Neuron (in vitro differentiated cells): ENCODE measurements at regions not wholly inside any gene's neighbourhood (a gene's known extent, or its start where the extent isn't known, plus 50 kb on each side); places are given as distances from the start of the nearest gene placed in this dataset.

ENCODE experiments used
- H2AFZ ChIP-seq: one replicate; pipeline ENCODE4 v1.6.1; 2013; ENCODE audit warnings: low read depth, mild to moderate bottlenecking, inconsistent platforms, low read length, moderate library complexity
- H3K27me3 ChIP-seq: one replicate; pipeline ENCODE4 v1.6.1; 2013; ENCODE audit warnings: low read length; ENCODE audit not compliant: insufficient read depth
- H3K36me3 ChIP-seq: one replicate; pipeline ENCODE4 v1.6.1; 2013; ENCODE audit warnings: low read length; ENCODE audit not compliant: insufficient read depth
- H3K4me1 ChIP-seq: one replicate; pipeline ENCODE4 v1.6.1; 2013; ENCODE audit warnings: low read length; ENCODE audit not compliant: insufficient read depth
- H3K4me3 ChIP-seq: 2 replicates; pipeline ENCODE4 v1.5.1; 2013; ENCODE audit warnings: mild to moderate bottlenecking, low read length, moderate library complexity
- H3K9me3 ChIP-seq: one replicate; pipeline ENCODE4 v1.6.1; 2013; ENCODE audit warnings: low read length

DNA sequence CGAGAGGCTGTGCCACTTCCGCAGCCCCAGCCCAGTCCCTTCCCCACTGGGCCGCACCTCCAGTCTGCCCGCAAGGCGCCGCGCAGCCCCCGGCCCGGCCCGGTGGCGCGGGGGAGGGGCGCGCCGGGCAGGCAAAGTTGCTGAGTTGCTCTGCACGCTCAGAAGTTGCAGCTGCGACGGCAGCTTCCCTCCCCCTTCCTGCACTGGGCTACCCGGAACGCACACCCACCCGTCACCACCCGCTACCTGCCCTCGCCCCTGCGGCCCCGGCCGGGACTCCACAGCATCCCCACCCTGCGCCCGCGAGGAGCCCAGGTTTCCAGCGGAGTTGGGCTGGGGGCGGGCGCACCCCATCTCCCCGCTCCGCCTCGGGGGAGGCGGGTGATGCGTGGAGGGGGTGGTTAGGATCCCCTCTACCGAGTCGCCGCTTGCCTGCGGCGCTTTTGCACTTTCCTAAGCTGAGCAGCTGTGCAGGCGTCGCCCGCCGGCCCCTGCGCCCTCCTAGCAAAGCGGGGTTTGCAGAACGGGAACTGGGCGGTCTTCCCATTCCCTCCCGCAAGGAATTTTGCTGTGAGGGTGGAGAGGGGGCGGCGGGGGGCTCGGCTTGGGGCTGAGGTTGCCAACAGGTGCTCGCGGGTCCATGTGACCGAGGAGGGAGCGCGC lies 55.9 kb upstream of the RREB1 start:
- H3K4me1 ChIP-seq = peaks cover 17% of the 10 kb centered on the region
- H3K36me3 ChIP-seq = no peaks in the 10 kb centered on the region
- H3K27me3 ChIP-seq = peaks cover 51% of the 10 kb centered on the region
- H3K9me3 ChIP-seq = no peaks in the 10 kb centered on the region
- peak overlapping the region; percentile 60 for H2AFZ ChIP-seq
- H3K4me3 ChIP-seq = peak overlapping the region; percentile 19

DNA sequence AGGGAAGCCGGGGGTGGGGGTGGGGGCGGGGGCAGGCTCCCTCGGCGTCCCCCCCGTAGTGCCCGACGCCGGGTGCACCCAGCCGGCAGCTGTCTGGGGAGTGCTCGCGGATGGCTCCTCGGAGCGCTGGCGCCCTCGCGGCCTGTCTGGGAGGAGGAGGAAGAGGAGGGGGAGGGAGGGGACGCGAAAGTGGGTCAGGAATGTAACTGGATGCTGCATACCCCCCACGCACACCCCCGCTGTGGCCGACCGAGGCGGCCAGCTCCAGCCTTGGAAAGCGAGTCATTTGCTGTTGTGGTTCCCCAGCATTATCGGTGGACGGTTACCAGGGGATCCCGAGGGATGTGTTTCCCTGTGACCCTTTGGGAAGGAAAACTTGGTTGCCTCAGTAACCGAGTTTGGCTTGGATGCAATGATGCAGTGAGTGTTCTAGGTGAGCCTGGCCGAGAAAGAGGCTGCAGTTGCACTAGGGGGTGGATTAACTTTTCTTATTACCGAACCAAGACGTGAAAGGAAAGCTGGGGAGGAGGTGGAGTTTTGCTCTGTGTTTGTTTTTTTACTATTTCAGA lies 55.2 kb upstream of the RREB1 start:
- Histone ChIP-seq H3K9me3 (no peaks in the 10 kb centered on the region), H3K4me3 (no peak overlapping the region), H3K4me1 (peaks cover 17% of the 10 kb centered on the region), H2AFZ (peak overlapping the region; percentile 1), H3K27me3 (peaks cover 51% of the 10 kb centered on the region), H3K36me3 (no peaks in the 10 kb centered on the region)

DNA sequence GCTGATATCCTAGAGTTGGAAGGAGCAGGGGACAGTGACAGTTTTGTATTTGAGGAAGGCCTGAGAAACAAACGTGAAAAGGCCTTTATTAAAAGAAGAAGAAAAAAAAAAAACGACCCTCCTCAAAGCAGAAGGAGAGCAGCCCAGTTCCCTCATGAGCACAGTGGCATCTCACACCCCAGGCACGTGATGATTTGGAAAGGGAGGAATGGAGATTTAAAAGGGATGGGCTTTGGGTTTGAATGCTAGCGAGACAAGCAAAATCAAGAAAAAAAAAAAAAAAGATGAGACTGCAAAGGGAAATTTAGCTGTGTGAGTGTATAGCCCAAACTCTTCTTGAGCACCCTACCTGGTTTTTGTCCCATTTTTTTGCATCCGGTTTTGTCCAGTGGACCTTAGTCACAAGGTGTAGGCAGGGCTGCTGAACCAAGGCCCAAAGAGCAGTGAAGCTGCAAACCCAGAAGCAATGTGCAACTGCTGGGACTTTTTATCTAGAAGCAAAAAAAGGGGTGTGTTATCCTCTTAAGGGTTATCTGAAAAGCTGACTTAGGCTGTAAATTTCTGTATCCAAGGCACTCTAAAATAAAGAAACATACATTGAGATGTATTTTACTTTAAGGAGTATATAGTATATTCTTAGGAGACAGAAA lies 54.5 kb upstream of the RREB1 start:
- H3K4me3 ChIP-seq = no peak overlapping the region
- H3K4me1 ChIP-seq = peaks cover 17% of the 10 kb centered on the region
- no peaks in the 10 kb centered on the region for H3K36me3 ChIP-seq
- H3K27me3 ChIP-seq = peaks cover 47% of the 10 kb centered on the region
- no peak overlapping the region for H2AFZ ChIP-seq
- no peaks in the 10 kb centered on the region for H3K9me3 ChIP-seq
